Fibroblast of villous mesenchyme (primary cell): ENCODE measurements at regions not wholly inside any gene's neighbourhood (a gene's known extent, or its start where the extent isn't known, plus 50 kb on each side); places are given as distances from the start of the nearest gene placed in this dataset.

ENCODE experiments used
- DNase-seq: peaks from one replicate; pipeline ENCODE4 v3.0.0-alpha.2; 2010; ENCODE audit warnings: low read depth
- H3K4me3 ChIP-seq: 2 replicates; pipeline ENCODE4 v1.5.1; 2011; ENCODE audit warnings: low read depth, mild to moderate bottlenecking, low read length
- CTCF ChIP-seq: IDR thresholded peaks from 2 replicates; pipeline ENCODE4 v1.5.1; 2012; ENCODE audit warnings: low read depth, mild to moderate bottlenecking, low read length; ENCODE audit not compliant: insufficient read depth

GRCh38 chr13:61136093-61136492, 279.6 kb downstream of the PCDH20 start:
- no peak for DNase-seq
- no peak for TF ChIP-seq CTCF
- H3K4me3 ChIP-seq = no peak overlapping the region

GRCh38 chr13:61135583-61135982, 280.1 kb downstream of the PCDH20 start:
- no peak overlapping the region for H3K4me3 ChIP-seq
- DNase-seq = no peak
- no peak for TF ChIP-seq CTCF

GRCh38 chr13:61128850-61129645, 286.6 kb downstream of the PCDH20 start:
- H3K4me3 ChIP-seq = no peak overlapping the region
- no peak for DNase-seq
- no peak for TF ChIP-seq CTCF

- DNase-seq = no peak
- H3K4me3 ChIP-seq = no peak overlapping the region
- no peak for TF ChIP-seq CTCF
These were observed 291.9 kb downstream of the PCDH20 start for GRCh38 chr13:61123538-61124289.

GRCh38 chr13:61113140-61113658, 302.4 kb downstream of the PCDH20 start:
- TF ChIP-seq CTCF = no peak
- no peak overlapping the region for H3K4me3 ChIP-seq

GRCh38 chr13:61111529-61111928, 304.1 kb downstream of the PCDH20 start:
- no peak for TF ChIP-seq CTCF
- H3K4me3 ChIP-seq = no peak overlapping the region
- DNase-seq = no peak

More at GRCh38 chr13:61113140-61113658, 302.4 kb downstream of the PCDH20 start:
- no peak for DNase-seq
